IMR-90 (cell line): ENCODE measurements at regions not wholly inside any gene's neighbourhood (a gene's known extent, or its start where the extent isn't known, plus 50 kb on each side); places are given as distances from the start of the nearest gene placed in this dataset.
A peak's percentile ranks its signal among the peaks of the same experiment; 100 is the strongest.

Source experiments
- ATAC-seq: fragments of 200-7000 bp; cut with Tn5 transposase; 2 replicates; pipeline ENCODE4 v1.9.1; 2020; ENCODE audit warnings: low read depth, mild to moderate bottlenecking, moderate library complexity
- BruUV-seq: library from RNA; stranded (reverse); fragments of 400-500 nt; replicated peaks from 2 replicates; lab custom pipeline; 2021; lab: Mats Ljungman, UMichigan
- CTCF ChIA-PET: fragments of 300-600 bp; formaldehyde crosslinking; extraction: SDS; loops from one replicate; lab custom pipeline; 2021; ENCODE audit warnings: antibody characterized with exemption; lab: Yijun Ruan, JAX
- POLR2A ChIA-PET: fragments of 300-600 bp; sonication (Branson Sonifier 250); formaldehyde crosslinking; loops from one replicate; lab custom pipeline; 2022; ENCODE audit warnings: antibody characterized with exemption; ENCODE audit not compliant: unreplicated experiment; lab: Charles Lee
- DNase-seq: peaks from one replicate; pipeline ENCODE4 v3.0.0; 2013
- H2AFZ ChIP-seq: replicated peaks from 2 replicates; pipeline ENCODE3; 2013; ENCODE audit warnings: low read length, mild to moderate bottlenecking; ENCODE audit not compliant: poor library complexity
- H2AK5ac ChIP-seq: 2 replicates; pipeline ENCODE4 v1.6.1; 2013; ENCODE audit warnings: low read depth, low read length, inconsistent platforms
- H2AK9ac ChIP-seq: replicated peaks from 2 replicates; pipeline ENCODE3; 2013; ENCODE audit warnings: mild to moderate bottlenecking, low read depth, low read length, moderate library complexity; ENCODE audit not compliant: poor library complexity
- H2BK120ac ChIP-seq: 2 replicates; pipeline ENCODE4 v1.6.1; 2013; ENCODE audit warnings: low read depth, low read length, inconsistent platforms
- H2BK15ac ChIP-seq: 3 replicates; pipeline ENCODE4 v1.6.1; 2013; ENCODE audit warnings: low read depth, low read length, inconsistent platforms
- H2BK20ac ChIP-seq: 2 replicates; pipeline ENCODE4 v1.6.1; 2013; ENCODE audit warnings: low read depth, mild to moderate bottlenecking, inconsistent platforms, low read length, moderate library complexity
- H2BK5ac ChIP-seq: 2 replicates; pipeline ENCODE4 v1.6.1; 2013; ENCODE audit warnings: mild to moderate bottlenecking, low read depth, low read length, inconsistent platforms; ENCODE audit not compliant: poor library complexity, severe bottlenecking
- H3K14ac ChIP-seq: replicated peaks from 2 replicates; pipeline ENCODE4 v1.6.1; 2013; ENCODE audit warnings: low read depth, low read length, inconsistent platforms
- H3K18ac ChIP-seq: 2 replicates; pipeline ENCODE4 v1.6.1; 2013; ENCODE audit warnings: low read depth, low read length, control low read depth
- H3K23ac ChIP-seq: 2 replicates; pipeline ENCODE4 v1.6.1; 2013; ENCODE audit warnings: low read depth, low read length, inconsistent platforms
- H3K27ac ChIP-seq: 2 replicates; pipeline ENCODE4 v1.5.1; 2013; ENCODE audit warnings: mild to moderate bottlenecking, control low read depth, low read length; ENCODE audit not compliant: insufficient read depth
- H3K27me3 ChIP-seq: 2 replicates; pipeline ENCODE4 v1.6.1; 2013; ENCODE audit warnings: low read length; ENCODE audit not compliant: control insufficient read depth, insufficient read depth
- H3K36me3 ChIP-seq: 2 replicates; pipeline ENCODE4 v1.6.1; 2013; ENCODE audit warnings: low read length, mixed read lengths; ENCODE audit not compliant: control insufficient read depth, insufficient read depth
- H3K4ac ChIP-seq: 2 replicates; pipeline ENCODE4 v1.6.1; 2013; ENCODE audit warnings: low read depth, low read length, inconsistent platforms
- H3K4me1 ChIP-seq: 2 replicates; pipeline ENCODE4 v1.6.1; 2013; ENCODE audit warnings: low read length, mixed read lengths; ENCODE audit not compliant: control insufficient read depth, insufficient read depth
- H3K4me2 ChIP-seq: 2 replicates; pipeline ENCODE4 v1.6.1; 2013; ENCODE audit warnings: low read depth, mild to moderate bottlenecking, control low read depth, low read length, moderate library complexity
- H3K4me3 ChIP-seq: 2 replicates; pipeline ENCODE4 v1.5.1; 2013; ENCODE audit warnings: low read depth, mild to moderate bottlenecking, control low read depth, low read length, moderate library complexity; ENCODE audit not compliant: insufficient read depth
- H3K56ac ChIP-seq: 2 replicates; pipeline ENCODE4 v1.6.1; 2013; ENCODE audit warnings: low read length, inconsistent platforms; ENCODE audit not compliant: insufficient read depth; ENCODE audit errors: extremely low read depth
- H3K79me1 ChIP-seq, 2 experiments: 2 replicates each; pipeline ENCODE4 v1.6.1; 2013; ENCODE audit warnings: low read length in 2 of 2, inconsistent platforms in 1 of 2, low read depth in 1 of 2
- H3K9ac ChIP-seq: 2 replicates; pipeline ENCODE4 v1.6.1; 2013; ENCODE audit warnings: low read depth, low read length, control low read depth
- H3K9me1 ChIP-seq: 2 replicates; pipeline ENCODE4 v1.6.1; 2013; ENCODE audit warnings: low read length, inconsistent platforms; ENCODE audit not compliant: insufficient read depth
- H3K9me3 ChIP-seq: 2 replicates; pipeline ENCODE4 v1.6.1; 2013; ENCODE audit warnings: low read length; ENCODE audit not compliant: control insufficient read depth, insufficient read depth
- H4K20me1 ChIP-seq: 2 replicates; pipeline ENCODE4 v1.6.1; 2013; ENCODE audit warnings: low read length, inconsistent platforms; ENCODE audit not compliant: insufficient read depth
- H4K5ac ChIP-seq: 2 replicates; pipeline ENCODE4 v1.6.1; 2013; ENCODE audit warnings: mild to moderate bottlenecking, low read depth, low read length, control low read depth
- H4K8ac ChIP-seq, 2 experiments: 2 replicates each; pipeline ENCODE4 v1.6.1; 2013; ENCODE audit warnings: low read depth in 2 of 2, low read length in 2 of 2, control low read depth in 1 of 2, inconsistent platforms in 1 of 2
- H4K91ac ChIP-seq: 2 replicates; pipeline ENCODE4 v1.6.1; 2013; ENCODE audit warnings: low read depth, low read length, inconsistent platforms; ENCODE audit not compliant: insufficient read depth
- BHLHE40 ChIP-seq: fragments of 150-350 bp; IDR thresholded peaks from 2 replicates; pipeline ENCODE4 v1.6.1; 2016; ENCODE audit warnings: mild to moderate bottlenecking, low read depth, low read length
- CEBPB ChIP-seq: IDR thresholded peaks from 2 replicates; pipeline ENCODE4 v1.6.1; 2012; ENCODE audit warnings: low read depth, low read length, improper control_type of control experiment
- CHD1 ChIP-seq: IDR thresholded peaks from 2 replicates; pipeline ENCODE4 v1.6.1; 2012; ENCODE audit warnings: low read depth, low read length, improper control_type of control experiment
- FOS ChIP-seq: fragments of 150-350 bp; IDR thresholded peaks from 2 replicates; pipeline ENCODE4 v1.6.1; 2016; ENCODE audit warnings: low read depth, low read length
- MAFK ChIP-seq: IDR thresholded peaks from 2 replicates; pipeline ENCODE4 v1.6.1; 2012; ENCODE audit warnings: low read depth, low read length, improper control_type of control experiment
- MAZ ChIP-seq: IDR thresholded peaks from 2 replicates; pipeline ENCODE4 v1.6.1; 2012; ENCODE audit warnings: low read depth, mild to moderate bottlenecking, low read length, improper control_type of control experiment, moderate library complexity, borderline replicate concordance
- MXI1 ChIP-seq: IDR thresholded peaks from 2 replicates; pipeline ENCODE4 v1.6.1; 2012; ENCODE audit warnings: low read depth, mild to moderate bottlenecking, low read length, moderate library complexity, borderline replicate concordance
- NFE2L2 ChIP-seq: fragments of 150-350 bp; IDR thresholded peaks from 2 replicates; pipeline ENCODE4 v1.6.1; 2016; ENCODE audit warnings: low read depth, mild to moderate bottlenecking, low read length
- POLR2A ChIP-seq: IDR thresholded peaks from 2 replicates; pipeline ENCODE4 v1.6.1; 2012; ENCODE audit warnings: mild to moderate bottlenecking, low read depth, low read length
- RAD21 ChIP-seq: IDR thresholded peaks from 2 replicates; pipeline ENCODE4 v1.6.1; 2012; ENCODE audit warnings: low read length, improper control_type of control experiment
- RCOR1 ChIP-seq: IDR thresholded peaks from 2 replicates; pipeline ENCODE4 v1.6.1; 2012; ENCODE audit warnings: mild to moderate bottlenecking, low read length, improper control_type of control experiment; ENCODE audit not compliant: insufficient replicate concordance
- RFX5 ChIP-seq: IDR thresholded peaks from 2 replicates; pipeline ENCODE4 v1.8.0; 2012; ENCODE audit warnings: low read depth, mild to moderate bottlenecking, low read length, moderate library complexity
- SMC3 ChIP-seq: fragments of 150-350 bp; IDR thresholded peaks from 2 replicates; pipeline ENCODE4 v1.6.1; 2016; ENCODE audit warnings: low read depth, mild to moderate bottlenecking, antibody characterized with exemption, low read length, moderate library complexity
- WGBS, 2 experiments: methylation state at CpG; one replicate each; pipeline versions ENCODE4 v1.1.5 to v1.1.7; 2013; ENCODE audit warnings: missing lambda C conversion rate in 2 of 2; ENCODE audit not compliant: insufficient read length in 1 of 2; ENCODE audit errors: extremely low coverage in 2 of 2; 5-methylcytosine and 5-hydroxymethylcytosine counted together
- dilution Hi-C: fragments of 300-500 bp; cut with HindIII; formaldehyde crosslinking; loops from one replicate; pipeline ENCODE4 v1.14.3; 2018; ENCODE audit warnings: low sequenced_read_pairs; ENCODE audit not compliant: unreplicated experiment
- in situ Hi-C: fragments of 300-500 bp; cut with MboI; formaldehyde crosslinking; loops from 3 replicates; pipeline ENCODE4 v1.14.3; 2019; ENCODE audit warnings: low sequenced_read_pairs, inconsistent platforms, mixed read lengths
- intact Hi-C: fragments of 100-400 bp; cut with micrococcal nuclease; formaldehyde crosslinking; loops from 2 replicates; pipeline ENCODE4 v1.10.0; 2022
- TF ChIP-seq, protein P1 (sequence below): conservative IDR thresholded peaks from 2 replicates; pipeline ENCODE4 v1.5.1; 2012; ENCODE audit warnings: mild to moderate bottlenecking, low read depth, low read length, improper control_type of control experiment
- TF ChIP-seq, protein P2 (sequence below): fragments of 150-350 bp; IDR thresholded peaks from 2 replicates; pipeline ENCODE4 v1.6.1; 2017; ENCODE audit warnings: mild to moderate bottlenecking, antibody characterized with exemption, low read length, low read depth
- TF ChIP-seq, protein P3 (sequence below): fragments of 150-350 bp; IDR thresholded peaks from 2 replicates; pipeline ENCODE4 v1.6.1; 2016; ENCODE audit warnings: low read depth, mild to moderate bottlenecking, low read length, moderate library complexity, borderline replicate concordance

DNA sequence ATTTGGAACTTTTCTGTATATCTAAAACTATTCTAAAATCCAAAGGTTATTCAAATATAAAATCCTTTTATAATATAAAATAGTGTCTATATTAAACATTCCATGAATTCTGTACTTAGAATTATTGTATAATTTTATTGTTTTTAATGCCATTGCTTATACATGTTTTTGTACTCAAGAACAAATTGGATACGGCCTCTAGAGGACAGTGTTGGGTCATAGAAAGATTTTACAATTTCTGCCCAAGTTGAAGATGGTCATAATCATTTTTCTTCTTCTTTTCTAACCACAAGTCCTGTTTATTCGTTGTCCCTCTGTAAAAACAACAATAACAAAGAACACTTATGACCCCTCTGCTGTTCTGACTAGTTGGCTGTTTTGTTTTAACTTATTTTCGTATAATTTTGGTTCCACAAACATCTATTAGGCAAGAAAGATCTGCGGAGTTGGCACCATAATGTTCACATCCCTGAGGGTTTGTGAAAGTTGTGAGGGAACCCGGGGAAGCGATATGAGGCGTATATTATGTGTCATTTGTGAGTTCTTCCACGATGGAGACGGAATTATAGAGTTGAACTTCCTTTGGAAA, 75.7 kb upstream of the KIF26B start:
- intact Hi-C loops = loop anchor here (1.0 to 10.0 kb wide), 5 partner anchors 74 to 1368 kb away; no protein-coding TSS in a partner anchor
- Histone ChIP-seq H2BK15ac (no peak overlapping the region), H4K91ac (no peak overlapping the region), H3K27ac (no peak overlapping the region), H2AFZ (no peak overlapping the region), H3K4me1 (peaks cover 2% of the 10 kb centered on the region; the same call in 1 of the 2 replicates), H2BK5ac (no peak overlapping the region), H3K4me3 (no peak overlapping the region), H2BK120ac (no peak overlapping the region), H4K8ac (no peak overlapping the region), H3K27me3 (no peaks in the 10 kb centered on the region), H2AK5ac (no peak overlapping the region), H3K79me1 (no peaks in the 10 kb centered on the region), H4K5ac (0 out of 2 replicates have a peak overlapping the region, but pooled peaks have one; percentile 36), H3K18ac (no peak overlapping the region; the same call in 1 of the 2 replicates), H4K20me1 (peaks cover 2% of the 10 kb centered on the region; the same call in 1 of the 2 replicates), H3K14ac (no peak overlapping the region), H3K4ac (no peak overlapping the region), H3K56ac (no peak overlapping the region), H3K23ac (no peak overlapping the region), H3K9me3 (no peaks in the 10 kb centered on the region), H3K4me2 (no peak overlapping the region), H2AK9ac (no peak overlapping the region), H3K36me3 (no peaks in the 10 kb centered on the region), H2BK20ac (peak overlapping the region; percentile 41; the same call in 1 of the 2 replicates), H3K9ac (no peak overlapping the region), H3K9me1 (no peaks in the 10 kb centered on the region; the same call in 1 of the 2 replicates)
- no CpG with 5 or more reads among the region's 9 CpGs for WGBS, 2 experiments
- ATAC-seq (peak; percentile 69), DNase-seq (peak; percentile 77)
- TF ChIP-seq POLR2A (no peak), RCOR1 (no peak), BHLHE40 (no peak), MAZ (no peak), MXI1 (no peak), CHD1 (no peak), FOS (no peak), SMC3 (peak; percentile 78), MAFK (no peak), RAD21 (peak; percentile 92), CEBPB (no peak), RFX5 (no peak), NFE2L2 (no peak)
- TF ChIP-seq, protein P1, sequence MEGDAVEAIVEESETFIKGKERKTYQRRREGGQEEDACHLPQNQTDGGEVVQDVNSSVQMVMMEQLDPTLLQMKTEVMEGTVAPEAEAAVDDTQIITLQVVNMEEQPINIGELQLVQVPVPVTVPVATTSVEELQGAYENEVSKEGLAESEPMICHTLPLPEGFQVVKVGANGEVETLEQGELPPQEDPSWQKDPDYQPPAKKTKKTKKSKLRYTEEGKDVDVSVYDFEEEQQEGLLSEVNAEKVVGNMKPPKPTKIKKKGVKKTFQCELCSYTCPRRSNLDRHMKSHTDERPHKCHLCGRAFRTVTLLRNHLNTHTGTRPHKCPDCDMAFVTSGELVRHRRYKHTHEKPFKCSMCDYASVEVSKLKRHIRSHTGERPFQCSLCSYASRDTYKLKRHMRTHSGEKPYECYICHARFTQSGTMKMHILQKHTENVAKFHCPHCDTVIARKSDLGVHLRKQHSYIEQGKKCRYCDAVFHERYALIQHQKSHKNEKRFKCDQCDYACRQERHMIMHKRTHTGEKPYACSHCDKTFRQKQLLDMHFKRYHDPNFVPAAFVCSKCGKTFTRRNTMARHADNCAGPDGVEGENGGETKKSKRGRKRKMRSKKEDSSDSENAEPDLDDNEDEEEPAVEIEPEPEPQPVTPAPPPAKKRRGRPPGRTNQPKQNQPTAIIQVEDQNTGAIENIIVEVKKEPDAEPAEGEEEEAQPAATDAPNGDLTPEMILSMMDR = peak; percentile 94
- TF ChIP-seq, protein P2, sequence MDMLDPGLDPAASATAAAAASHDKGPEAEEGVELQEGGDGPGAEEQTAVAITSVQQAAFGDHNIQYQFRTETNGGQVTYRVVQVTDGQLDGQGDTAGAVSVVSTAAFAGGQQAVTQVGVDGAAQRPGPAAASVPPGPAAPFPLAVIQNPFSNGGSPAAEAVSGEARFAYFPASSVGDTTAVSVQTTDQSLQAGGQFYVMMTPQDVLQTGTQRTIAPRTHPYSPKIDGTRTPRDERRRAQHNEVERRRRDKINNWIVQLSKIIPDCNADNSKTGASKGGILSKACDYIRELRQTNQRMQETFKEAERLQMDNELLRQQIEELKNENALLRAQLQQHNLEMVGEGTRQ = no peak
- TF ChIP-seq, protein P3, sequence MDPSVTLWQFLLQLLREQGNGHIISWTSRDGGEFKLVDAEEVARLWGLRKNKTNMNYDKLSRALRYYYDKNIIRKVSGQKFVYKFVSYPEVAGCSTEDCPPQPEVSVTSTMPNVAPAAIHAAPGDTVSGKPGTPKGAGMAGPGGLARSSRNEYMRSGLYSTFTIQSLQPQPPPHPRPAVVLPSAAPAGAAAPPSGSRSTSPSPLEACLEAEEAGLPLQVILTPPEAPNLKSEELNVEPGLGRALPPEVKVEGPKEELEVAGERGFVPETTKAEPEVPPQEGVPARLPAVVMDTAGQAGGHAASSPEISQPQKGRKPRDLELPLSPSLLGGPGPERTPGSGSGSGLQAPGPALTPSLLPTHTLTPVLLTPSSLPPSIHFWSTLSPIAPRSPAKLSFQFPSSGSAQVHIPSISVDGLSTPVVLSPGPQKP = no peak
- BruUV-seq = no TSS peak
- POLR2A ChIA-PET = no interaction called here
- CTCF ChIA-PET = interaction anchor here (0.6 to 1.5 kb wide), 2 partner anchors 74 to 156 kb away, joined by 3 to 5 read pairs; no protein-coding TSS in a partner anchor
- in situ Hi-C loops = no loop called here
- dilution Hi-C loops = no loop called here
